ENCODE measurements at regions not wholly inside any gene's neighbourhood (a gene's known extent, or its start where the extent isn't known, plus 50 kb on each side); places are given as distances from the start of the nearest gene placed in this dataset.

GRCh38 chr4:72767618-72768302, 198.7 kb upstream of the ADAMTS3 start:
- no peak for TF ChIP-seq TARDBP (IDR thresholded peaks at IDR 0.05)
- TF ChIP-seq BHLHE40 (IDR thresholded peaks at IDR 0.05; ENCODE audit: borderline replicate concordance): no peak
- TF ChIP-seq ELF4 (IDR thresholded peaks at IDR 0.05): no peak
- TF ChIP-seq FOXM1 (IDR thresholded peaks at IDR 0.05; ENCODE audit: borderline replicate concordance): no peak
- TF ChIP-seq ARNT (IDR thresholded peaks at IDR 0.05): no peak
- TF ChIP-seq HDGF (IDR thresholded peaks at IDR 0.05; ENCODE audit: borderline replicate concordance): no peak
- no peak for TF ChIP-seq SP1 (IDR thresholded peaks at IDR 0.05)
- no peak for TF ChIP-seq NFRKB (IDR thresholded peaks at IDR 0.05)
- no peak for TF ChIP-seq FOXK2 (IDR thresholded peaks at IDR 0.05)
- no peak for TF ChIP-seq FOXA1 (IDR thresholded peaks at IDR 0.05)
- no peak for TF ChIP-seq SUZ12 (IDR thresholded peaks at IDR 0.05)
- no peak for TF ChIP-seq L3MBTL2 (conservative IDR thresholded peaks at IDR 0.05)
